Kidney epithelial cell (primary cell): ENCODE measurements at regions not wholly inside any gene's neighbourhood (a gene's known extent, or its start where the extent isn't known, plus 50 kb on each side); places are given as distances from the start of the nearest gene placed in this dataset.

ENCODE experiments used
- DNase-seq: peaks from one replicate; pipeline ENCODE4 v3.0.0-alpha.2; 2010; ENCODE audit warnings: low read depth
- H3K27me3 ChIP-seq: 2 replicates; pipeline ENCODE4 v1.6.0; 2011; ENCODE audit warnings: low read length; ENCODE audit not compliant: control insufficient read depth, insufficient read depth
- H3K36me3 ChIP-seq: 2 replicates; pipeline ENCODE4 v1.5.1; 2011; ENCODE audit warnings: low read length; ENCODE audit not compliant: control insufficient read depth, insufficient read depth
- H3K4me3 ChIP-seq: 2 replicates; pipeline ENCODE4 v1.5.1; 2011; ENCODE audit warnings: low read depth, mild to moderate bottlenecking, control low read depth, low read length
- CTCF ChIP-seq: IDR thresholded peaks from 2 replicates; pipeline ENCODE4 v1.5.1; 2011; ENCODE audit warnings: mild to moderate bottlenecking, moderate library complexity, low read length, control low read depth, inconsistent platforms; ENCODE audit not compliant: insufficient read depth, poor library complexity, severe bottlenecking

- Histone ChIP-seq H3K36me3 (no peaks in the 10 kb centered on the region), H3K27me3 (no peaks in the 10 kb centered on the region), H3K4me3 (no peak overlapping the region)
- DNase-seq: no peak
- TF ChIP-seq CTCF: no peak
Measured at GRCh38 chr4:44842531-44842930, 116.2 kb upstream of the GNPDA2 start.

GRCh38 chr4:44817930-44818329 is 91.6 kb upstream of the GNPDA2 start:
- no peak for DNase-seq
- no peaks in the 10 kb centered on the region for H3K27me3 ChIP-seq
- TF ChIP-seq CTCF: no peak
- H3K36me3 ChIP-seq: no peaks in the 10 kb centered on the region
- H3K4me3 ChIP-seq: no peak overlapping the region

- H3K27me3 ChIP-seq: no peaks in the 10 kb centered on the region
- no peak for DNase-seq
- no peak overlapping the region for H3K4me3 ChIP-seq
- no peak for TF ChIP-seq CTCF
- no peaks in the 10 kb centered on the region for H3K36me3 ChIP-seq
Measured at GRCh38 chr4:44806071-44806470, 79.7 kb upstream of the GNPDA2 start.

GRCh38 chr4:44804301-44804700 is 77.9 kb upstream of the GNPDA2 start:
- H3K27me3 ChIP-seq: no peaks in the 10 kb centered on the region
- H3K4me3 ChIP-seq: no peak overlapping the region
- no peak for DNase-seq
- TF ChIP-seq CTCF: no peak
- H3K36me3 ChIP-seq: no peaks in the 10 kb centered on the region

GRCh38 chr4:44801384-44801783 is 75.0 kb upstream of the GNPDA2 start:
- no peak overlapping the region for H3K4me3 ChIP-seq
- no peak for TF ChIP-seq CTCF
- H3K36me3 ChIP-seq: no peaks in the 10 kb centered on the region
- no peak for DNase-seq
- no peaks in the 10 kb centered on the region for H3K27me3 ChIP-seq

- Histone ChIP-seq H3K27me3 (no peaks in the 10 kb centered on the region), H3K36me3 (no peaks in the 10 kb centered on the region), H3K4me3 (no peak overlapping the region)
- no peak for TF ChIP-seq CTCF
- DNase-seq: no peak
Measured at GRCh38 chr4:44791831-44792230, 65.5 kb upstream of the GNPDA2 start.
